ENCODE measurements at regions not wholly inside any gene's neighbourhood (a gene's known extent, or its start where the extent isn't known, plus 50 kb on each side); places are given as distances from the start of the nearest gene placed in this dataset.
"Not testable (repeated sequence)": the region's sequence is repeated elsewhere in the genome, so short reads cannot be mapped to it uniquely, and the experiment has no call there.

DNA sequence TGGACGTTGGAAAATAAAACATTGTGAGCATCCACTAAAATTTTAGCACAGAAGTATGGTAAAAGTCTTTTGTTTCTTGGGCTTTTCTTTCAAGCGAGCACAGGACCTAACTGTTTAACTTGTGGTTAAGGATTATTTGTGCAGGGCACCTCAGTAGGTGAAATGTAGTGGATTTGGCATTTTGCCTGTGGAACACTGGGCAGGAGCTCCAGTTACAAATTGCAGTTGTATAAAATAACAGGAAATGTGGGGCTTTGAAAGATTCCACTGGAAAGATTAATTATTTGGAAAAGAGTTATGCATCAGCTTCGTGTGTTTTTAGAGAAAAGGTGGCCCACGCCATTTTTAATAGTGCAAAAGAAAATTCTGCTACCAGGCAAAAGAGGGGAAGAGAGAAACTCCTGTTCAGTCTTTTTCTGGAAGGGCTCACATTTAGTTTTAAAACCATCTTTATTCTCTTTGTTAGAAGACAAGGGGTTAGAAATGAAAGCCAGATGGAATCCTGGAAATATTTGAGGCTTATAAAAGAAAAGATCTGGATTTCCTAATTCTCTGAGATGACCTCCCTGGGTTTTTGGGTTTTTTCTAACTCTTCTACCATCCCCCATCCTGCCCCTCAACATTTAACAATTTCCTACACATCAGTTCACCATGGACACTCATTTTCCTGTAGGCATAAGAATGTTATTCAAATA, 144.3 kb upstream of the SERTAD2 start:
- H3K4me1 Mint-ChIP-seq, result no peaks in the 10 kb centered on the region
- no peaks in the 10 kb centered on the region for H3K36me3 Mint-ChIP-seq
- H3K9me3 Mint-ChIP-seq, result no peaks in the 10 kb centered on the region
- H3K27ac Mint-ChIP-seq, result no peak overlapping the region
- peaks cover 0 to 9% (median 3%) of the 10 kb centered on the region in 3 donors for H3K27me3 Mint-ChIP-seq (ENCODE audit: low read depth in 3 of 3)
- DNase-seq, result no peak
- H3K4me3 Mint-ChIP-seq, result no peak overlapping the region

DNA sequence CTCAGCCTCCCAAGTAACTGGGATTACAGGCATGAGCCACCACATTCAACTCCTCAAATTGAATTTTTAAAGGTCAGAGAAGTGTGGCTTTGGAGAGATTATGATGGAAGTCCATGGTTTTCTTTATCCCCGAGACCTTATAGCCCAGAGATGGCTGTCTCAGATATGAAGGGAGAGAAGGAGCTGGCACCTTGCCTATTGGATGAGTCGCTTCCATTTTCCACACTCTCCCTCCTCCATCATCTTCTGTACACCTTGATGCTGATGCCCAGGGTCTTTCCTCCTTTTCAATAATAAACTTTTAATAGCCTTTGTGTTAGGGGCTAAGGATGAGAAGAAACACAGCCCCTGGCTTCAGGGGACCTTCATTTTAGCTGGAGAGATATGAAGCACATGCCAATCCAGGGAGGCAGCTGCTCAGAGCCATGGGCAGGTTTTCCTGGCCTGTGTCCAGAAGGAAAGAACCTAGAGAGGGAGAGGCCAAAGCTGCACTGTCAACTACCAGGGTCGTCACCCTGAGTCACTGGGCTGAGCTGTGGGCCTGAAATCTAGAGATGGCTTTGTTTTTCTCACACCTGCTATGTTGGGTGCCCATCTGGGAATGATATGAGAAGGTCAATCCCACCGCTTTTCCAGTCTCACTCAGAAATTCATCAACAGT, 146.0 kb upstream of the SERTAD2 start:
- DNase-seq, result no peak
- no peaks in the 10 kb centered on the region for H3K4me1 Mint-ChIP-seq
- no peaks in the 10 kb centered on the region for H3K9me3 Mint-ChIP-seq
- H3K27ac Mint-ChIP-seq, result no peak overlapping the region
- no peaks in the 10 kb centered on the region for H3K36me3 Mint-ChIP-seq
- no peak overlapping the region for H3K4me3 Mint-ChIP-seq
- H3K27me3 Mint-ChIP-seq (ENCODE audit: low read depth in 3 of 3), result peaks cover 0 to 6% (median 5%) of the 10 kb centered on the region in 3 donors

- Mint-ChIP-seq H3K36me3 (no peaks in the 10 kb centered on the region), H3K27me3 (ENCODE audit: low read depth in 3 of 3) (peaks cover 0 to 4% (median 3%) of the 10 kb centered on the region in 3 donors), H3K27ac (no peak overlapping the region), H3K4me3 (no peak overlapping the region), H3K9me3 (no peaks in the 10 kb centered on the region), H3K4me1 (no peaks in the 10 kb centered on the region)
- DNase-seq, result no peak
These were observed 150.1 kb upstream of the SERTAD2 start for GRCh38 chr2:64803776-64804175.

DNA sequence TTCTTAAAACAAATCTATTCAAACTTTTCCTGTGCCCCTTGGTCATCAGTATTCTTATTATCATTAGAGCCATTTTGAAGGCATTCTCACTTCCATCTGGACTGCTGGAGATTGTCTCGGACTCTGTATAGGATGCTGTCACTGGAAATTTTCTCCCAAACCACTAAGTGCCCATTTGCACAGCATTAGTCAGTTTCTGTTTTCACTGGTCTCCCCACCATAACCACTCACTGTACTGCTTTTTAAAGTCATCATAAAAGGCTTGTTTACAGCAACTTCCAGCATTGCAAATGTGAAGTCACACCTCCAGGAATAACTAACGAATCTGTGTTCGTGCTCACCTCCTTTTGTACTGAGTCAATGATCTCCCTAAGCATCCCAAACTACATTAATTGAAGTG, 150.9 kb upstream of the SERTAD2 start:
- H3K4me3 Mint-ChIP-seq, result no peak overlapping the region
- no peak for DNase-seq
- no peak overlapping the region for H3K27ac Mint-ChIP-seq
- H3K27me3 Mint-ChIP-seq (ENCODE audit: low read depth in 3 of 3), result peaks cover 0 to 4% (median 3%) of the 10 kb centered on the region in 3 donors
- H3K9me3 Mint-ChIP-seq, result no peaks in the 10 kb centered on the region
- H3K36me3 Mint-ChIP-seq, result no peaks in the 10 kb centered on the region
- H3K4me1 Mint-ChIP-seq, result no peaks in the 10 kb centered on the region

DNA sequence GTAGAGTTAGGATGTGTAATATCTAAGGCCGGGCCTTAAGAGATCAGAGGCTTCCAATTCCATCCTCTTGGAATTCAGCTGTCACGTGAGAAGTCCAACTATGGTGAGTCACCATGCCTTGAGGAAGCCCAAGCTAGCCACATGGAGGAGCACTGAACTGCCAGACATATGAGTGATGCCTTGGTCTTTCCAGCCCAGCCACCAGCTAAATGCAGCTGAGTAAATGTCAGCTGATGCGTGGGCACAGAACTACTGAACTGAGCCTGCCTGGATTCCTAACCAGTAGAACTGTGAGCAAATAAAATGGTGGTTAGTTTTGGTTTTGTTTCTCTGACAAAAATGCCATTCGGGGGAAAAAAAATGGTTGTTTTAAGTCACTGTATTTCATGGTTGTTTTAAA, 153.7 kb upstream of the SERTAD2 start:
- Mint-ChIP-seq H3K4me3 (no peak overlapping the region), H3K9me3 (no peaks in the 10 kb centered on the region), H3K36me3 (no peaks in the 10 kb centered on the region), H3K4me1 (peaks cover 6 to 8% of the 10 kb centered on the region in 2 donors), H3K27me3 (ENCODE audit: low read depth in 3 of 3) (peaks cover 0 to 4% (median 0%) of the 10 kb centered on the region in 3 donors), H3K27ac (no peak overlapping the region)
- DNase-seq, result no peak

DNA sequence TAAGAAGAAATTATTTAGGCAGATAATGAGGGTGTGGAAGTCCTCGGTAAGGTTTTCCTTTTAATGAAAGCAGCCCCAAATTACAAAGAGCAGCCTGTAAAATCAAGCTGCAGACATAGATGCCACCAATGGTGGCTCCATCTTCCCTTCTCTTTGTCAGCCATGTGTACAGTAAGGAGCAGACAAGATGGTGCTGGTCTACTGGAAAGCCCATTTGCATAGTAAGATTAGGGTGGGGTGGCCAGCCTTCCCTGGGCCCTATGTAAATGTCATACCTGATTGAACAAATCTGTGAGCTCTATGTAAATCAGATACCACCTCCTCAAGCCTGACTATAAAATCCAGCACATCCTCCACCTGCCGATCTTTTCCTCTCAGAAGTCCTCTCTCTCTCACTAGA, 154.4 kb upstream of the SERTAD2 start:
- no peaks in the 10 kb centered on the region for H3K9me3 Mint-ChIP-seq
- no peak for DNase-seq
- no peak overlapping the region for H3K27ac Mint-ChIP-seq
- H3K4me1 Mint-ChIP-seq, result peaks cover 7 to 11% of the 10 kb centered on the region in 2 donors
- peaks cover 0 to 4% (median 0%) of the 10 kb centered on the region in 3 donors for H3K27me3 Mint-ChIP-seq (ENCODE audit: low read depth in 3 of 3)
- no peaks in the 10 kb centered on the region for H3K36me3 Mint-ChIP-seq
- H3K4me3 Mint-ChIP-seq, result no peak overlapping the region

DNA sequence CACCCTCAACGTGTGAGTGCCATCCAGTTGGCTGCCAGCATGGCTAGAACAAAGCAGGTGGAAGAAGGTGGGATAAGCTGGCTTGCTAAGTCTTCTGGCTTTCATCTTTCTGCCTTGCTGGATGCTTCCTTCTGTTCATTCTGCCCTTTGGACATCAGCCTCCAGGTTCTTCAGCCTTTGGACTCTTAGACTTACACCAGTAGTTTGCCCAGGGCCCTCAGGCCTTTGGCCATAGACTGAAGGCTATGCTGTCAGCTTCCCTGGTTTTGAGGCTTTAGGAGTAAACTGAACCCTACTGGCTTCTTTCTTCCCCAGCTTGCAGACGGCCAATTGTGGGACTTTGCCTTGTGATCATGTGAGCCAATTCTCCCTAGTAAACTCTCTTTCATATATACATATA, 155.0 kb upstream of the SERTAD2 start:
- Mint-ChIP-seq H3K4me3 (no peak overlapping the region), H3K27me3 (ENCODE audit: low read depth in 3 of 3) (peaks cover 0 to 4% (median 0%) of the 10 kb centered on the region in 3 donors), H3K9me3 (no peaks in the 10 kb centered on the region), H3K36me3 (no peaks in the 10 kb centered on the region), H3K4me1 (peaks cover 7 to 17% of the 10 kb centered on the region in 2 donors), H3K27ac (no peak overlapping the region)
- DNase-seq, result no peak

GRCh38 chr2:64809216-64809615, 155.5 kb upstream of the SERTAD2 start:
- Mint-ChIP-seq H3K4me3 (no peak overlapping the region), H3K9me3 (no peaks in the 10 kb centered on the region), H3K27me3 (ENCODE audit: low read depth in 3 of 3) (peaks cover 0 to 3% (median 0%) of the 10 kb centered on the region in 3 donors), H3K4me1 (peaks cover 7 to 17% of the 10 kb centered on the region in 2 donors), H3K27ac (no peak overlapping the region), H3K36me3 (no peaks in the 10 kb centered on the region)
- no peak for DNase-seq

GRCh38 chr2:64812285-64812684, 158.6 kb upstream of the SERTAD2 start:
- Mint-ChIP-seq H3K36me3 (no peaks in the 10 kb centered on the region), H3K4me1 (peaks cover 7 to 17% of the 10 kb centered on the region in 2 donors), H3K27ac (no peak overlapping the region), H3K9me3 (no peaks in the 10 kb centered on the region), H3K4me3 (no peak overlapping the region), H3K27me3 (ENCODE audit: low read depth in 3 of 3) (peaks cover 0 to 2% (median 0%) of the 10 kb centered on the region in 3 donors)
- no peak for DNase-seq

DNA sequence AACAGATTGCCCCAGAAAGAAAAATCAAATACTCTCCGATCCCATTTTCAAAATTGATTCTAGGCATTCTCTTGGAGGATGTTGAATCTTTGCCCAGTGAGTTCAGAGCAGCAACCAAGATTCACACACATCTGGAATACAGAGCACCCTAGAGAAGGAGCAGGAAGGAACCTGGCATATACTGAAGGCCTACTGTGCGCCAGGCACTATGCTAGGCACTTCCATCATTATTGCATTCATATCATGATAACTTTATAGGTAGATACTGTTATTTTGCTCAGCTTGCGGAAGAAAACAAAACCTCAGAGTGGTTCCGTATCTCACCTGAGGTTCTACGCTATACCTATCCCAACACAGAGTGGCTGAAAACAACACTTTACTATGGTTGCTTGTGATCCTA, 160.3 kb upstream of the SERTAD2 start:
- peaks cover 13 to 26% of the 10 kb centered on the region in 2 donors for H3K4me1 Mint-ChIP-seq
- H3K36me3 Mint-ChIP-seq, result no peaks in the 10 kb centered on the region
- H3K27ac Mint-ChIP-seq, result no peak overlapping the region
- H3K4me3 Mint-ChIP-seq, result no peak overlapping the region
- DNase-seq, result no peak
- no peaks in the 10 kb centered on the region for H3K9me3 Mint-ChIP-seq
- peaks cover 0 to 2% (median 0%) of the 10 kb centered on the region in 3 donors for H3K27me3 Mint-ChIP-seq (ENCODE audit: low read depth in 3 of 3)

- peaks cover 27 to 40% of the 10 kb centered on the region in 2 donors for H3K4me1 Mint-ChIP-seq
- not testable (repeated sequence) for H3K4me3 Mint-ChIP-seq; H3K36me3 Mint-ChIP-seq; DNase-seq; H3K9me3 Mint-ChIP-seq; H3K27me3 Mint-ChIP-seq (ENCODE audit: low read depth in 3 of 3)
- peak overlapping the region in 1 of 6 donors; percentile 30 for H3K27ac Mint-ChIP-seq
These were observed 162.8 kb upstream of the SERTAD2 start for GRCh38 chr2:64816526-64816925.

GRCh38 chr2:64817453-64817852, 163.7 kb upstream of the SERTAD2 start:
- H3K9me3 Mint-ChIP-seq, result no peaks in the 10 kb centered on the region
- H3K36me3 Mint-ChIP-seq, result no peaks in the 10 kb centered on the region
- H3K4me1 Mint-ChIP-seq, result peaks cover 20 to 32% of the 10 kb centered on the region in 2 donors
- H3K4me3 Mint-ChIP-seq, result no peak overlapping the region
- peaks cover 0 to 2% (median 0%) of the 10 kb centered on the region in 3 donors for H3K27me3 Mint-ChIP-seq (ENCODE audit: low read depth in 3 of 3)
- no peak overlapping the region for H3K27ac Mint-ChIP-seq
- no peak for DNase-seq

- H3K27me3 Mint-ChIP-seq (ENCODE audit: low read depth in 3 of 3), result peaks cover 0 to 2% (median 0%) of the 10 kb centered on the region in 3 donors
- DNase-seq, result no peak
- peak overlapping the region in 4 of 6 donors; percentile 67 to 92 (median 74) for H3K27ac Mint-ChIP-seq
- H3K9me3 Mint-ChIP-seq, result no peaks in the 10 kb centered on the region
- H3K36me3 Mint-ChIP-seq, result no peaks in the 10 kb centered on the region
- peaks cover 19 to 24% of the 10 kb centered on the region in 2 donors for H3K4me1 Mint-ChIP-seq
- H3K4me3 Mint-ChIP-seq, result peak overlapping the region in 1 of 5 donors; percentile 18
These were observed 164.9 kb upstream of the SERTAD2 start for GRCh38 chr2:64818664-64819060.

GRCh38 chr2:64819361-64819760, 165.6 kb upstream of the SERTAD2 start:
- no peaks in the 10 kb centered on the region for H3K36me3 Mint-ChIP-seq
- H3K27ac Mint-ChIP-seq, result peak overlapping the region; percentile 78 to 96 (median 92)
- DNase-seq, result no peak
- peaks cover 19 to 23% of the 10 kb centered on the region in 2 donors for H3K4me1 Mint-ChIP-seq
- no peaks in the 10 kb centered on the region for H3K9me3 Mint-ChIP-seq
- H3K4me3 Mint-ChIP-seq, result peak overlapping the region; percentile 31 to 70 (median 44)
- H3K27me3 Mint-ChIP-seq (ENCODE audit: low read depth in 3 of 3), result peaks cover 0 to 2% (median 0%) of the 10 kb centered on the region in 3 donors
